H9 (cell line): ENCODE measurements at regions not wholly inside any gene's neighbourhood (a gene's known extent, or its start where the extent isn't known, plus 50 kb on each side); places are given as distances from the start of the nearest gene placed in this dataset.
A peak's percentile ranks its signal among the peaks of the same experiment; 100 is the strongest.

Experiments
- DNase-seq: peaks from one replicate; pipeline ENCODE4 v3.0.0-alpha.2; 2017
- H2AFZ ChIP-seq: one replicate; pipeline ENCODE4 v1.6.1; 2013; ENCODE audit warnings: mild to moderate bottlenecking, low read length, control low read depth, moderate library complexity
- H2AK5ac ChIP-seq: 2 replicates; pipeline ENCODE4 v1.6.1; 2013; ENCODE audit warnings: low read length, control low read depth, mixed read lengths; ENCODE audit not compliant: insufficient read length
- H2BK120ac ChIP-seq: one replicate; pipeline ENCODE4 v1.6.1; 2013; ENCODE audit warnings: low read depth, mild to moderate bottlenecking, low read length, control low read depth, inconsistent platforms; ENCODE audit not compliant: poor library complexity, severe bottlenecking
- H2BK12ac ChIP-seq: 2 replicates; pipeline ENCODE4 v1.6.1; 2013; ENCODE audit warnings: low read length, control low read depth, mixed read lengths, low read depth; ENCODE audit not compliant: insufficient read length
- H2BK15ac ChIP-seq: 2 replicates; pipeline ENCODE4 v1.6.1; 2013; ENCODE audit warnings: low read depth, low read length, control low read depth
- H2BK20ac ChIP-seq: one replicate; pipeline ENCODE4 v1.6.1; 2013; ENCODE audit warnings: low read depth, mild to moderate bottlenecking, low read length, control low read depth, inconsistent platforms; ENCODE audit not compliant: poor library complexity, severe bottlenecking
- H2BK5ac ChIP-seq: 2 replicates; pipeline ENCODE4 v1.6.1; 2013; ENCODE audit warnings: low read length, control low read depth, mixed read lengths; ENCODE audit not compliant: insufficient read length
- H3K14ac ChIP-seq: 2 replicates; pipeline ENCODE4 v1.6.1; 2013; ENCODE audit warnings: low read length, control low read depth; ENCODE audit not compliant: insufficient read depth
- H3K18ac ChIP-seq: 2 replicates; pipeline ENCODE4 v1.6.1; 2013; ENCODE audit warnings: low read depth, mild to moderate bottlenecking, mixed read lengths, low read length, control low read depth; ENCODE audit not compliant: insufficient read length
- H3K23ac ChIP-seq: 2 replicates; pipeline ENCODE4 v1.6.1; 2013; ENCODE audit warnings: low read length, control low read depth, mixed read lengths, low read depth; ENCODE audit not compliant: insufficient read length
- H3K23me2 ChIP-seq: 2 replicates; pipeline ENCODE4 v1.6.1; 2013; ENCODE audit warnings: low read depth, mild to moderate bottlenecking, mixed read lengths, low read length, control low read depth; ENCODE audit not compliant: insufficient read length, poor library complexity, severe bottlenecking
- H3K27ac ChIP-seq: 2 replicates; pipeline ENCODE4 v1.5.1; 2013; ENCODE audit warnings: low read length, control low read depth, mixed read lengths, low read depth; ENCODE audit not compliant: insufficient read length
- H3K27me3 ChIP-seq: 2 replicates; pipeline ENCODE4 v1.6.1; 2013; ENCODE audit warnings: low read length, control low read depth, inconsistent platforms; ENCODE audit not compliant: insufficient read depth
- H3K4ac ChIP-seq: 2 replicates; pipeline ENCODE4 v1.6.1; 2013; ENCODE audit warnings: low read depth, mild to moderate bottlenecking, control low read depth, inconsistent platforms, low read length, moderate library complexity
- H3K4me1 ChIP-seq: 2 replicates; pipeline ENCODE4 v1.6.1; 2013; ENCODE audit warnings: low read length, control low read depth, inconsistent platforms; ENCODE audit not compliant: insufficient read depth
- H3K4me2 ChIP-seq: 2 replicates; pipeline ENCODE4 v1.6.1; 2013; ENCODE audit warnings: low read length, control low read depth, mixed read lengths; ENCODE audit not compliant: insufficient read length, insufficient read depth
- H3K56ac ChIP-seq: 2 replicates; pipeline ENCODE4 v1.6.1; 2013; ENCODE audit warnings: low read depth, mild to moderate bottlenecking, mixed read lengths, low read length, control low read depth; ENCODE audit not compliant: insufficient read length
- H3K79me1 ChIP-seq: 2 replicates; pipeline ENCODE4 v1.6.1; 2013; ENCODE audit warnings: low read depth, mild to moderate bottlenecking, moderate library complexity, low read length, control low read depth, inconsistent platforms; ENCODE audit not compliant: insufficient read depth, poor library complexity, severe bottlenecking
- H3K79me2 ChIP-seq: 2 replicates; pipeline ENCODE4 v1.6.1; 2013; ENCODE audit warnings: low read length, control low read depth, inconsistent platforms; ENCODE audit not compliant: insufficient read depth
- H3K9ac ChIP-seq: 2 replicates; pipeline ENCODE4 v1.6.1; 2013; ENCODE audit warnings: low read length, control low read depth, mixed read lengths; ENCODE audit not compliant: insufficient read length; ENCODE audit errors: extremely low read depth
- H3K9me3 ChIP-seq: one replicate; pipeline ENCODE4 v1.6.1; 2013; ENCODE audit warnings: low read depth, low read length, inconsistent platforms; ENCODE audit not compliant: control insufficient read depth
- H3T11ph ChIP-seq: one replicate; pipeline ENCODE4 v1.6.1; 2013; ENCODE audit warnings: mild to moderate bottlenecking, low read length, control low read depth, inconsistent platforms
- H4K20me1 ChIP-seq: one replicate; pipeline ENCODE4 v1.6.1; 2013; ENCODE audit not compliant: control insufficient read depth, insufficient read length, insufficient read depth
- H4K5ac ChIP-seq: 2 replicates; pipeline ENCODE4 v1.6.1; 2013; ENCODE audit warnings: low read depth, mild to moderate bottlenecking, mixed read lengths, low read length, control low read depth; ENCODE audit not compliant: insufficient read length
- H4K8ac ChIP-seq: replicated peaks from 2 replicates; pipeline ENCODE4 v1.6.1; 2013; ENCODE audit warnings: low read length, control low read depth, mixed read lengths, low read depth; ENCODE audit not compliant: insufficient read length
- H4K91ac ChIP-seq: 2 replicates; pipeline ENCODE4 v1.6.1; 2013; ENCODE audit warnings: low read depth, mild to moderate bottlenecking, moderate library complexity, mixed read lengths, low read length, control low read depth; ENCODE audit not compliant: insufficient read length
- H3K27ac Mint-ChIP-seq, 3 experiments: 2 replicates in 2 of 3; 3 replicates in 1 of 3; pipeline ENCODE4 v1.8.0; 2020 to 2021; ENCODE audit warnings: mixed read lengths in 3 of 3, mild to moderate bottlenecking in 1 of 3, moderate library complexity in 1 of 3
- H3K27me3 Mint-ChIP-seq: 2 replicates; pipeline ENCODE4 v1.8.0; 2021; ENCODE audit warnings: low read depth, mild to moderate bottlenecking, moderate library complexity, mixed read lengths
- H3K36me3 Mint-ChIP-seq, 3 experiments: 2 replicates in 2 of 3; 3 replicates in 1 of 3; pipeline ENCODE4 v1.8.0; 2020 to 2021; ENCODE audit warnings: low read depth in 3 of 3, mixed read lengths in 3 of 3; ENCODE audit not compliant: insufficient read depth in 1 of 3
- H3K4me1 Mint-ChIP-seq, 2 experiments: 2 replicates each; pipeline ENCODE4 v1.8.0; 2020; ENCODE audit warnings: mixed read lengths in 2 of 2
- H3K4me3 Mint-ChIP-seq, 2 experiments: 2 replicates in 1 of 2; 3 replicates in 1 of 2; pipeline ENCODE4 v1.8.0; 2020 to 2021; ENCODE audit warnings: mild to moderate bottlenecking in 2 of 2, mixed read lengths in 2 of 2, moderate library complexity in 1 of 2
- H3K9me3 Mint-ChIP-seq, 2 experiments: 2 replicates in 1 of 2; 3 replicates in 1 of 2; pipeline ENCODE4 v1.8.0; 2020; ENCODE audit warnings: mild to moderate bottlenecking in 2 of 2, mixed read lengths in 2 of 2, moderate library complexity in 1 of 2
- WGBS: extraction: QIAGEN DNeasy Blood & Tissue Kit; methylation state at CpG from one replicate; pipeline ENCODE4 v1.1.7; 2013; ENCODE audit warnings: missing lambda C conversion rate, low lambda C conversion rate, mixed read lengths; ENCODE audit not compliant: insufficient read length; ENCODE audit errors: extremely low coverage; 5-methylcytosine and 5-hydroxymethylcytosine counted together
- TF ChIP-seq, protein P1 (sequence below): fragments of 200-600 bp; sonication (generic); conservative IDR thresholded peaks from 3 replicates; pipeline ENCODE4 v1.8.0; 2021; ENCODE audit warnings: antibody characterized with exemption, mild to moderate bottlenecking

DNA sequence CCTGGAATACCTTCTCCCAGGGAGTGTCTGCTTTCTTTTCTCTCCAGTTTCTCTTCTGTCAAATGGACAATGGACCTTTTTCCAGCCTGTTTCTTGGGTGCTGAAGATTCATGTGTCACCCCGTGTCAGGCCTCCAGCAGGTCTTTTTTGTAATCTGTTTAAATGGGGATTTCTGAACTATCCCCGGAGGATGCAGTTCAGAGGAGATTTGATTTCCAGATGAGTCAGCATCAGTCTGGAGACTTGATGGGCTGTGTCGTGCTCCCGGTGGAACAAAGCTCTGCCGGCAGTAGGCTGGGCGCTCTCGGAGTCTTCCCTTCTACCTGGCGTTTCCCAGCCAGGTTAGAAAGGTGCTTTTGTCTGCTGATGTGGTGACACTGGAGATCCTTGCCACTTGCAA, 440.6 kb downstream of the HS3ST3B1 start:
- H2BK15ac ChIP-seq, result no peak overlapping the region
- DNase-seq, result no peak
- H3K27ac Mint-ChIP-seq, result peak overlapping the region in 1 of 3 experiments; percentile 18; a peak in 1 of 7 replicates

More for the DNA sequence above, 440.6 kb downstream of the HS3ST3B1 start:
- Histone ChIP-seq H2AK5ac (no peak overlapping the region), H3K4me1 (no peaks in the 10 kb centered on the region; the same call in 1 of the 2 replicates), H3K18ac (no peak overlapping the region), H3K79me1 (no peaks in the 10 kb centered on the region), H3T11ph (no peak overlapping the region), H3K27me3 (no peaks in the 10 kb centered on the region), H4K20me1 (no peaks in the 10 kb centered on the region), H3K27ac (no peak overlapping the region), H4K91ac (no peak overlapping the region), H3K14ac (no peak overlapping the region), H3K56ac (no peak overlapping the region), H2BK120ac (no peak overlapping the region), H3K9me3 (no peaks in the 10 kb centered on the region), H2AFZ (no peak overlapping the region), H4K8ac (no peak overlapping the region), H2BK20ac (no peak overlapping the region), H3K9ac (no peak overlapping the region), H3K79me2 (no peaks in the 10 kb centered on the region), H2BK12ac (no peak overlapping the region), H3K4ac (no peak overlapping the region), H4K5ac (no peak overlapping the region), H3K4me2 (no peak overlapping the region), H3K23ac (no peak overlapping the region), H3K23me2 (no peaks in the 10 kb centered on the region), H2BK5ac (no peak overlapping the region)
- Mint-ChIP-seq H3K4me1 (peaks cover 21 to 24% of the 10 kb centered on the region in 2 experiments), H3K36me3 (no peaks in the 10 kb centered on the region), H3K9me3 (no peaks in the 10 kb centered on the region), H3K4me3 (no peak overlapping the region), H3K27me3 (no peaks in the 10 kb centered on the region)
- TF ChIP-seq, protein P1, sequence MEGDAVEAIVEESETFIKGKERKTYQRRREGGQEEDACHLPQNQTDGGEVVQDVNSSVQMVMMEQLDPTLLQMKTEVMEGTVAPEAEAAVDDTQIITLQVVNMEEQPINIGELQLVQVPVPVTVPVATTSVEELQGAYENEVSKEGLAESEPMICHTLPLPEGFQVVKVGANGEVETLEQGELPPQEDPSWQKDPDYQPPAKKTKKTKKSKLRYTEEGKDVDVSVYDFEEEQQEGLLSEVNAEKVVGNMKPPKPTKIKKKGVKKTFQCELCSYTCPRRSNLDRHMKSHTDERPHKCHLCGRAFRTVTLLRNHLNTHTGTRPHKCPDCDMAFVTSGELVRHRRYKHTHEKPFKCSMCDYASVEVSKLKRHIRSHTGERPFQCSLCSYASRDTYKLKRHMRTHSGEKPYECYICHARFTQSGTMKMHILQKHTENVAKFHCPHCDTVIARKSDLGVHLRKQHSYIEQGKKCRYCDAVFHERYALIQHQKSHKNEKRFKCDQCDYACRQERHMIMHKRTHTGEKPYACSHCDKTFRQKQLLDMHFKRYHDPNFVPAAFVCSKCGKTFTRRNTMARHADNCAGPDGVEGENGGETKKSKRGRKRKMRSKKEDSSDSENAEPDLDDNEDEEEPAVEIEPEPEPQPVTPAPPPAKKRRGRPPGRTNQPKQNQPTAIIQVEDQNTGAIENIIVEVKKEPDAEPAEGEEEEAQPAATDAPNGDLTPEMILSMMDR, result no peak
- WGBS, result no CpG with 5 or more reads among the region's 8 CpGs
